ENCODE measurements at regions not wholly inside any gene's neighbourhood (a gene's known extent, or its start where the extent isn't known, plus 50 kb on each side); places are given as distances from the start of the nearest gene placed in this dataset.

DNA sequence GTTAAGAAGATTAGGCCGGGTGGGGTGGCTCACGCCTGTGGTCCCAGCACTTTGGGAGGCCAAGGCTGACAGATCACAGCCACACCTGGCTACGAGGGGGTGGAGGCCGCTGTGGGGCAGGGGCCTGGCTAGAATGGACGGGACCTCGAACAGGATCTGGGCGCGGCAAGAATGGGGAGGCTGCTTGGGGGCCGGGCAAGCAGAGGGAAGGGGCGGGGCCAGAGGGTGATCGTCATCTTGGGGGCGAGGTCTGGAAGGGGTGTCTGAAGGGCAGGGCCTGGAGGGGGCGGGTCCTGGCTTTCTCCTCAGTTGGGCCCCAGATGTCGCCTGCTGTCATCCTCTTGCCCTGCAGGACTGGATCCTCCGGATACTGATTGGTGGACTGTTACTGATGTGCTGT is 57.3 kb upstream of the ENPEP start (continued):
- TF ChIP-seq, protein P1, sequence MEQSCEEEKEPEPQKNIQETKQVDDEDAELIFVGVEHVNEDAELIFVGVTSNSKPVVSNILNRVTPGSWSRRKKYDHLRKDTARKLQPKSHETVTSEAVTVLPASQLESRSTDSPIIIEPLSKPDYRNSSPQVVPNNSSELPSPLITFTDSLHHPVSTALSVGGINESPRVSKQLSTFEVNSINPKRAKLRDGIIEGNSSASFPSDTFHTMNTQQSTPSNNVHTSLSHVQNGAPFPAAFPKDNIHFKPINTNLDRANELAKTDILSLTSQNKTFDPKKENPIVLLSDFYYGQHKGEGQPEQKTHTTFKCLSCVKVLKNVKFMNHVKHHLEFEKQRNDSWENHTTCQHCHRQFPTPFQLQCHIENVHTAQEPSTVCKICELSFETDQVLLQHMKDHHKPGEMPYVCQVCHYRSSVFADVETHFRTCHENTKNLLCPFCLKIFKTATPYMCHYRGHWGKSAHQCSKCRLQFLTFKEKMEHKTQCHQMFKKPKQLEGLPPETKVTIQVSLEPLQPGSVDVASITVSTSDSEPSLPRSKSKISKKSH (CRISPR knock-in tag; IDR thresholded peaks at IDR 0.05; ENCODE audit: borderline replicate concordance): no peak
- no peak for TF ChIP-seq PAXIP1 (CRISPR knock-in tag; conservative IDR thresholded peaks at IDR 0.05)

GRCh38 chr4:110417136-110417535 is 58.8 kb upstream of the ENPEP start:
- H3K27ac ChIP-seq (ENCODE audit: extremely low read length, insufficient read depth, low read length): no peak overlapping the region
- BruUV-seq (replicated peaks): no TSS peak
- DNase-seq (ENCODE audit: low spot score): no peak
- TF ChIP-seq SUZ12 (IDR thresholded peaks at IDR 0.05; ENCODE audit: low read depth, low read length) (no peak), GPN1 (CRISPR knock-in tag; IDR thresholded peaks at IDR 0.05; ENCODE audit: borderline replicate concordance) (no peak), ARNT2 (CRISPR knock-in tag; IDR thresholded peaks at IDR 0.05; ENCODE audit: low read depth) (no peak), ZBTB7B (CRISPR knock-in tag; IDR thresholded peaks at IDR 0.05) (no peak), MZF1 (CRISPR knock-in tag; IDR thresholded peaks at IDR 0.05; ENCODE audit: borderline replicate concordance) (no peak)
- TF ChIP-seq, protein P2, sequence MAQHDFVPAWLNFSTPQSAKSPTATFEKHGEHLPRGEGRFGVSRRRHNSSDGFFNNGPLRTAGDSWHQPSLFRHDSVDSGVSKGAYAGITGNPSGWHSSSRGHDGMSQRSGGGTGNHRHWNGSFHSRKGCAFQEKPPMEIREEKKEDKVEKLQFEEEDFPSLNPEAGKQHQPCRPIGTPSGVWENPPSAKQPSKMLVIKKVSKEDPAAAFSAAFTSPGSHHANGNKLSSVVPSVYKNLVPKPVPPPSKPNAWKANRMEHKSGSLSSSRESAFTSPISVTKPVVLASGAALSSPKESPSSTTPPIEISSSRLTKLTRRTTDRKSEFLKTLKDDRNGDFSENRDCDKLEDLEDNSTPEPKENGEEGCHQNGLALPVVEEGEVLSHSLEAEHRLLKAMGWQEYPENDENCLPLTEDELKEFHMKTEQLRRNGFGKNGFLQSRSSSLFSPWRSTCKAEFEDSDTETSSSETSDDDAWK (CRISPR knock-in tag; IDR thresholded peaks at IDR 0.05): no peak
- TF ChIP-seq, protein P3, sequence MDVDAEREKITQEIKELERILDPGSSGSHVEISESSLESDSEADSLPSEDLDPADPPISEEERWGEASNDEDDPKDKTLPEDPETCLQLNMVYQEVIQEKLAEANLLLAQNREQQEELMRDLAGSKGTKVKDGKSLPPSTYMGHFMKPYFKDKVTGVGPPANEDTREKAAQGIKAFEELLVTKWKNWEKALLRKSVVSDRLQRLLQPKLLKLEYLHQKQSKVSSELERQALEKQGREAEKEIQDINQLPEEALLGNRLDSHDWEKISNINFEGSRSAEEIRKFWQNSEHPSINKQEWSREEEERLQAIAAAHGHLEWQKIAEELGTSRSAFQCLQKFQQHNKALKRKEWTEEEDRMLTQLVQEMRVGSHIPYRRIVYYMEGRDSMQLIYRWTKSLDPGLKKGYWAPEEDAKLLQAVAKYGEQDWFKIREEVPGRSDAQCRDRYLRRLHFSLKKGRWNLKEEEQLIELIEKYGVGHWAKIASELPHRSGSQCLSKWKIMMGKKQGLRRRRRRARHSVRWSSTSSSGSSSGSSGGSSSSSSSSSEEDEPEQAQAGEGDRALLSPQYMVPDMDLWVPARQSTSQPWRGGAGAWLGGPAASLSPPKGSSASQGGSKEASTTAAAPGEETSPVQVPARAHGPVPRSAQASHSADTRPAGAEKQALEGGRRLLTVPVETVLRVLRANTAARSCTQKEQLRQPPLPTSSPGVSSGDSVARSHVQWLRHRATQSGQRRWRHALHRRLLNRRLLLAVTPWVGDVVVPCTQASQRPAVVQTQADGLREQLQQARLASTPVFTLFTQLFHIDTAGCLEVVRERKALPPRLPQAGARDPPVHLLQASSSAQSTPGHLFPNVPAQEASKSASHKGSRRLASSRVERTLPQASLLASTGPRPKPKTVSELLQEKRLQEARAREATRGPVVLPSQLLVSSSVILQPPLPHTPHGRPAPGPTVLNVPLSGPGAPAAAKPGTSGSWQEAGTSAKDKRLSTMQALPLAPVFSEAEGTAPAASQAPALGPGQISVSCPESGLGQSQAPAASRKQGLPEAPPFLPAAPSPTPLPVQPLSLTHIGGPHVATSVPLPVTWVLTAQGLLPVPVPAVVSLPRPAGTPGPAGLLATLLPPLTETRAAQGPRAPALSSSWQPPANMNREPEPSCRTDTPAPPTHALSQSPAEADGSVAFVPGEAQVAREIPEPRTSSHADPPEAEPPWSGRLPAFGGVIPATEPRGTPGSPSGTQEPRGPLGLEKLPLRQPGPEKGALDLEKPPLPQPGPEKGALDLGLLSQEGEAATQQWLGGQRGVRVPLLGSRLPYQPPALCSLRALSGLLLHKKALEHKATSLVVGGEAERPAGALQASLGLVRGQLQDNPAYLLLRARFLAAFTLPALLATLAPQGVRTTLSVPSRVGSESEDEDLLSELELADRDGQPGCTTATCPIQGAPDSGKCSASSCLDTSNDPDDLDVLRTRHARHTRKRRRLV (CRISPR knock-in tag; IDR thresholded peaks at IDR 0.05): no peak
- TF ChIP-seq, protein P4, sequence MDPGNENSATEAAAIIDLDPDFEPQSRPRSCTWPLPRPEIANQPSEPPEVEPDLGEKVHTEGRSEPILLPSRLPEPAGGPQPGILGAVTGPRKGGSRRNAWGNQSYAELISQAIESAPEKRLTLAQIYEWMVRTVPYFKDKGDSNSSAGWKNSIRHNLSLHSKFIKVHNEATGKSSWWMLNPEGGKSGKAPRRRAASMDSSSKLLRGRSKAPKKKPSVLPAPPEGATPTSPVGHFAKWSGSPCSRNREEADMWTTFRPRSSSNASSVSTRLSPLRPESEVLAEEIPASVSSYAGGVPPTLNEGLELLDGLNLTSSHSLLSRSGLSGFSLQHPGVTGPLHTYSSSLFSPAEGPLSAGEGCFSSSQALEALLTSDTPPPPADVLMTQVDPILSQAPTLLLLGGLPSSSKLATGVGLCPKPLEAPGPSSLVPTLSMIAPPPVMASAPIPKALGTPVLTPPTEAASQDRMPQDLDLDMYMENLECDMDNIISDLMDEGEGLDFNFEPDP (CRISPR knock-in tag; conservative IDR thresholded peaks at IDR 0.05): no peak

More at GRCh38 chr4:110417136-110417535, 58.8 kb upstream of the ENPEP start:
- intact Hi-C loops (cut with micrococcal nuclease; ENCODE audit: unreplicated experiment) (no loop called here), in situ Hi-C loops (cut with HindIII; ENCODE audit: extremely low pct_ligation_motif_present, low pct_unique_long_range_greater_than_20kb) (no loop called here)
- ChIA-PET CTCF (ENCODE audit: low intra/inter-chr PET ratio, low total read pairs) (no interaction called here), POLR2A (no interaction called here)
- no peak overlapping the region for H2AFZ ChIP-seq (ENCODE audit: low read length)
- FAIRE-seq: no peak
- H3K4me3 ChIP-seq (replicated peaks in 1 of 3; ENCODE audit: insufficient read depth in 1 of 3, low read depth in 2 of 3, low read length in 3 of 3): no peak overlapping the region
- no peaks in the 10 kb centered on the region for H3K9me3 ChIP-seq (ENCODE audit: low read length)
- H3K9ac ChIP-seq (ENCODE audit: insufficient read depth, low read depth, low read length): no peak overlapping the region
- H3K79me2 ChIP-seq (ENCODE audit: insufficient read depth, low read length): no peaks in the 10 kb centered on the region
- no peaks in the 10 kb centered on the region for H3K36me3 ChIP-seq (replicated peaks in 1 of 2; ENCODE audit: control insufficient read depth in 1 of 2, insufficient read depth in 2 of 2, low read length in 2 of 2)
- no peak for ATAC-seq
- no peaks in the 10 kb centered on the region for H3K27me3 ChIP-seq (ENCODE audit: control insufficient read depth in 1 of 2, insufficient read depth in 2 of 2, low read length in 2 of 2)
- H3K4me2 ChIP-seq (ENCODE audit: low read depth, low read length): no peak overlapping the region
- no peaks in the 10 kb centered on the region for H3K4me1 ChIP-seq (ENCODE audit: insufficient read depth, low read length)
- H4K20me1 ChIP-seq (ENCODE audit: insufficient read depth, low read length): no peaks in the 10 kb centered on the region

Data from HepG2 (cell line).